ENCODE measurements at regions not wholly inside any gene's neighbourhood (a gene's known extent, or its start where the extent isn't known, plus 50 kb on each side); places are given as distances from the start of the nearest gene placed in this dataset.
A peak's percentile ranks its signal among the peaks of the same experiment; 100 is the strongest.

GRCh38 chr6:81998432-81998831, 246.0 kb upstream of the TENT5A start:
- H3K4me3 ChIP-seq (replicated peaks; ENCODE audit: low read depth, low read length): no peak overlapping the region
- no peaks in the 10 kb centered on the region for H3K27me3 ChIP-seq (replicated peaks; ENCODE audit: control insufficient read depth, insufficient read depth, low read length)
- no peak for DNase-seq (ENCODE audit: extremely low read depth, insufficient read length)
- no peak for TF ChIP-seq CTCF (IDR thresholded peaks at IDR 0.05; ENCODE audit: insufficient read depth, low read length, poor library complexity, severe bottlenecking)
- H3K36me3 ChIP-seq (ENCODE audit: control insufficient read depth, insufficient read depth, low read length): no peaks in the 10 kb centered on the region

GRCh38 chr6:81997090-81997926, 244.8 kb upstream of the TENT5A start:
- DNase-seq (ENCODE audit: extremely low read depth, insufficient read length): no peak
- no peaks in the 10 kb centered on the region for H3K27me3 ChIP-seq (replicated peaks; ENCODE audit: control insufficient read depth, insufficient read depth, low read length)

GRCh38 chr6:81996414-81996813, 243.9 kb upstream of the TENT5A start:
- TF ChIP-seq CTCF (IDR thresholded peaks at IDR 0.05; ENCODE audit: insufficient read depth, low read length, poor library complexity, severe bottlenecking): no peak
- Histone ChIP-seq H3K27me3 (replicated peaks; ENCODE audit: control insufficient read depth, insufficient read depth, low read length) (no peaks in the 10 kb centered on the region), H3K4me3 (replicated peaks; ENCODE audit: low read depth, low read length) (no peak overlapping the region), H3K36me3 (ENCODE audit: control insufficient read depth, insufficient read depth, low read length) (no peaks in the 10 kb centered on the region)
- peak; percentile 45 for DNase-seq (ENCODE audit: extremely low read depth, insufficient read length)

More at GRCh38 chr6:81997090-81997926, 244.8 kb upstream of the TENT5A start:
- TF ChIP-seq CTCF (IDR thresholded peaks at IDR 0.05; ENCODE audit: insufficient read depth, low read length, poor library complexity, severe bottlenecking): no peak
- no peaks in the 10 kb centered on the region for H3K36me3 ChIP-seq (ENCODE audit: control insufficient read depth, insufficient read depth, low read length)
- H3K4me3 ChIP-seq (replicated peaks; ENCODE audit: low read depth, low read length): no peak overlapping the region

DNA sequence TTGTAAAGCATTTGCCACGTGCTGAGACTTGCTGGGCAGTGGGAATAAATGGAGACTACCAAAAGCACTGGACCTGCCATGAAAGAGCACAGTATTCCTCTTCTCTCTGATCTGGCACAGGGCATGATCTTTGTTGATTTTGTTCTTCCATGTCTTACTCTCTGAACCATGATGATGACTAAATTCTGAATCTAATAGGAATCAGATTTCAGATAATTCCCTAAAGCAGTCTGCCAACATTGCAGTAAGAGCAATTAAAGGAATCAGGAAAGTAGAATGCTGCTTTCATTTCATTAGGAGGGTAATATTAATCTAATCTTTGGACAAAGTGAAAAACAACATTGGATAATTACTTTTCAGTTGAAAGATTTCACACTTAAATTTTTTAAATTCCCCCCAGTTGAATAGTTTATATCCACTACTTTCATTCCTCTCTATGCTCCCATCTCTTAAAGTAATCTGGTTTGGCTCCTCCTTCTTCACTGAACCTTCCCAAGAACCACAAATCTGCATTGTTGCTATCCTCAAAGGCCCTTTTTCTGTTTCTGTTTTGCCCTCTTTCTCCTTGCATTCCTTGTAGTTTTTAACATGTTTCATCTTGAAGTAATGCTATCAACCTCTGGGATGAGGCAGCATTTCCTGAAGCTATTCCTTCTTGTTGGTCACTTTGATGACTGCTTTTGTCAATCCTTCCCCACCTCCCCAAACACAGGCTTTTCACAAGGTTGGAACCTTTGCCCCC, 243.2 kb upstream of the TENT5A start:
- TF ChIP-seq CTCF (IDR thresholded peaks at IDR 0.05; ENCODE audit: insufficient read depth, low read length, poor library complexity, severe bottlenecking): no peak
- DNase-seq (ENCODE audit: extremely low read depth, insufficient read length): no peak
- Histone ChIP-seq H3K27me3 (replicated peaks; ENCODE audit: control insufficient read depth, insufficient read depth, low read length) (no peaks in the 10 kb centered on the region), H3K36me3 (ENCODE audit: control insufficient read depth, insufficient read depth, low read length) (no peaks in the 10 kb centered on the region), H3K4me3 (replicated peaks; ENCODE audit: low read depth, low read length) (no peak overlapping the region)

GRCh38 chr6:81988871-81989270, 236.4 kb upstream of the TENT5A start:
- no peak overlapping the region for H3K4me3 ChIP-seq (replicated peaks; ENCODE audit: low read depth, low read length)
- H3K27me3 ChIP-seq (replicated peaks; ENCODE audit: control insufficient read depth, insufficient read depth, low read length): no peaks in the 10 kb centered on the region
- no peaks in the 10 kb centered on the region for H3K36me3 ChIP-seq (ENCODE audit: control insufficient read depth, insufficient read depth, low read length)
- DNase-seq (ENCODE audit: extremely low read depth, insufficient read length): no peak
- no peak for TF ChIP-seq CTCF (IDR thresholded peaks at IDR 0.05; ENCODE audit: insufficient read depth, low read length, poor library complexity, severe bottlenecking)

Measured in GM06990 (cell line).